ENCODE measurements at regions not wholly inside any gene's neighbourhood (a gene's known extent, or its start where the extent isn't known, plus 50 kb on each side); places are given as distances from the start of the nearest gene placed in this dataset.

- ATAC-seq (no peak), DNase-seq (no peak)
- intact Hi-C loops (cut with micrococcal nuclease), result no loop called here
These were observed 528.9 kb downstream of the HTR7 start for GRCh38 chr10:90328896-90329295.

DNA sequence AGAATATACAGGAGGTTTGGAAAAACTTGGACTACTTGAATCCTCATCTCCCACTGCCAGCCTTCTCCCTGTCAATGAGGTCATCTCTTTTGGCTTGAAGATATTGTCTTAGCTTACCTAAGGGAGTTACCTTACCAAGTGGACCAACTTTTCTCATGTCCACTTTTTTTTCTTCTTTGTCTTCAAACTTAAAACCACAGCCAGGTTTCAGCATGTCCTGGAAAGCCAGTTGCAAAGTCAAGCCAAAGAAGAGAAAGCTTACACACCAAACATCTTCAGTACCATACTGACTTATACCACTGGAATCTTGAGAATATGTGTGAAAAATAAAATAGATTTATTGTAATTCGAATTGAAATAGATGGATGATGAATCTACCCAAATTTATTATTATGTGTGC is 520.5 kb downstream of the HTR7 start:
- ATAC-seq (no peak), DNase-seq (no peak)
- intact Hi-C loops (cut with micrococcal nuclease), result no loop called here

DNA sequence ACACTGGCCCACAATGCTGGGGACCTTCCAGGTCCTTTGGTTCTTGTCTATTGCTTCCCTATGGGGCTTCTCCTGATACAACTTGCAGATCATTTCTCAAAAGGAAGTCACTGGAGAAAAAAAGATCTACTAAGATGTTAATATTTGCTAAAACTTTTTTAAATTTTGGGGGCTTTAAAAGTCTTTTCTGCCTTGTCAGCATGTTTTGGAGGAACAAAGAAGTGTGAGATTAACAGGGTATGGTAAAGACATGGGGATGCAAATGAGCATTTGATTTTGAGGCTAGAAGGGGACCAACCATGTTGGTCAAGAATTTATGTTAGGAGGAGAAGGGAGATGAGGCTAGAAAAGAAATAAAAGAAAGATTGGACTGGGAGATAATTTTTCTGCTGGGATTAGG is 515.4 kb downstream of the HTR7 start:
- ATAC-seq (no peak), DNase-seq (no peak)
- intact Hi-C loops (cut with micrococcal nuclease), result no loop called here

DNA sequence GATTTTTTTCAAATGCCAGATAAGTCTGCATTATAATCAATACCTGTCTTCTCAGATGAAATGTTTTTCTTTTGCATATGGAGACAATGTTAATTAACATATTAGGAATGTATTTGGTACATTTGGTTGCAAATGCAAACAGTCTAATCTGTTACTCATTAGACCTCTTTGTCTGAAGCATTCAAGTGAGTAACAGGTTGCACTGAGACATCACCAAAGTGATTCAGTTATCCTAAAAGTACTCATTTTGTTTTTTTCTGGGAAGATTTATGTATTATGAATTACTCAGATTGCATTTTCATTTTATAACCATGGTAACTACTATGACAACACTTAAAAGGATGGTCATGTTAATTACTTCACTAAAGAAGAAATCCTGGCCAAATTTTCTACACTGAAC is 513.6 kb downstream of the HTR7 start:
- intact Hi-C loops (cut with micrococcal nuclease), result no loop called here
- DNase-seq (no peak), ATAC-seq (no peak)

DNA sequence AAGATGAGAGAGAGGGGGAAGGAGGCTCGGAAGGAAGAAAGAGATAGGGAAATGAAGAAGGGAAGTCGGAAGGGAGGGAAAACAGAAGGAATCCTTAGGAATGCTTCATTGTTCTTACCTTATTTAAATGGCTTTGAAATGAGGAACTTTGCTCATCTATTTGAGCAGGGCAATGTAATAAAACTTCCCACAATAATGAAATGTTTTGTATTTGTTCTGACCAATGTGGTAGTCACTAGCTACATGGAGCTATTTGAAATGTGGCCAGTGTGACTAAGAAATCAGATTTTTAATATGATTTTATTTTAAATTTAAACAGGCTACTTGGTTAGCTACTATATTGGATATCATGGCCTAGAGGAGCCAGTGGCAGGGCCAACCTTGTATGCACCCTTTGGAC is 510.6 kb downstream of the HTR7 start:
- ATAC-seq (no peak), DNase-seq (no peak)
- intact Hi-C loops (cut with micrococcal nuclease), result no loop called here

- intact Hi-C loops (cut with micrococcal nuclease), result no loop called here
- no peak for DNase-seq
- ATAC-seq, result no peak
These were observed 507.7 kb downstream of the HTR7 start for GRCh38 chr10:90350122-90350521.

GRCh38 chr10:90352288-90352687 is 505.6 kb downstream of the HTR7 start:
- ATAC-seq (no peak), DNase-seq (no peak)
- intact Hi-C loops (cut with micrococcal nuclease), result no loop called here

- no peak for ATAC-seq
- DNase-seq, result no peak
- intact Hi-C loops (cut with micrococcal nuclease), result no loop called here
These were observed 502.9 kb downstream of the HTR7 start for GRCh38 chr10:90354914-90355313.

- ATAC-seq (no peak), DNase-seq (no peak)
- intact Hi-C loops (cut with micrococcal nuclease), result no loop called here
These were observed 493.9 kb downstream of the HTR7 start for GRCh38 chr10:90363799-90364483.

DNA sequence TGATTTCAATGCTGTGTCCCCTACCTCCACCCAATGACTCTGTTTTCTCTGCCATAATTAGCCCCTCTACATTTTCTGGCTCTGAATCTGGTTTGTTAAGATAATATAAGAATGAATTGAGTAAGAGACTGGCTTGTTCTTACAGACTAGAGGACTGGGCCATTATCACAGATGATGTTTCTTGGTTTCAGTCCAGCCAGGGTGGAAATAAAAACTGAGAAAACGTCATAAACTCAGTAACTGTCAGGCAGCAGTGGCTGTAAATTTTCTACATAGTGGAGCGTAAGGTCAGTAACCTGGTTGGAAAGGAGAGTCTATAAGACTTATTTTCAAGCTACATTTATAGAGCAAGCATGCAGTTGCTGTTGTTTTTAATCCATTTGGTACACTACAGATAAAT is 485.4 kb downstream of the HTR7 start:
- DNase-seq (no peak), ATAC-seq (no peak)
- intact Hi-C loops (cut with micrococcal nuclease), result no loop called here

GRCh38 chr10:90373911-90374310 is 483.9 kb downstream of the HTR7 start:
- ATAC-seq, result no peak
- intact Hi-C loops (cut with micrococcal nuclease), result no loop called here
- DNase-seq, result no peak

DNA sequence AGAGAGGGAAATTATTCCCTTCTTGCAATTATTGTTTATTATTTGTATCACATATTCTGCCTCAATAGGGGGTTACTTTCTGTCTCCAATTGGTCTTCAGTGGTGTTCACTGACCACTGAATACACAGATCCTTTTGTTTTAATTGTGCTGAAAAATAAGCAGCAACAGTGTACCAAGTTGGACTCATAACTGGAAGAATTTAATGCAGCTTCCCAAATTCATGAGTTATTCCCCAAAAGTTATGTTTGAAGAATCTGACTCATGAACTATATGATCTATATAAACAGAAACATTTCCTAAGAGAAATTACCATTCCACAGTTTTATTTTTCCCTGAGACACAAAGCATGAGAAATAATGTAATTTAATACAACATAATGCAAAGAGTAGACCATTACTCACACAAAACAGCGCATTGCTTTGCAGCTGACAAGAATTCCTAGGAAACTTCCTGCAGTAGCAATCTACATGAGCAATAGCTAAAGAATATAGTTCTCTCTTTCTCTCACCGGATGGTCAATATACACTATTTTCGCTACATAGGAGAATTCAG is 479.2 kb downstream of the HTR7 start:
- intact Hi-C loops (cut with micrococcal nuclease), result no loop called here
- ATAC-seq, result no peak
- no peak for DNase-seq

- no peak for DNase-seq
- no peak for ATAC-seq
- intact Hi-C loops (cut with micrococcal nuclease), result no loop called here
These were observed 476.4 kb downstream of the HTR7 start for GRCh38 chr10:90381468-90381867.

GRCh38 chr10:90389876-90390275 is 468.0 kb downstream of the HTR7 start:
- intact Hi-C loops (cut with micrococcal nuclease), result no loop called here
- DNase-seq (no peak), ATAC-seq (no peak)

DNA sequence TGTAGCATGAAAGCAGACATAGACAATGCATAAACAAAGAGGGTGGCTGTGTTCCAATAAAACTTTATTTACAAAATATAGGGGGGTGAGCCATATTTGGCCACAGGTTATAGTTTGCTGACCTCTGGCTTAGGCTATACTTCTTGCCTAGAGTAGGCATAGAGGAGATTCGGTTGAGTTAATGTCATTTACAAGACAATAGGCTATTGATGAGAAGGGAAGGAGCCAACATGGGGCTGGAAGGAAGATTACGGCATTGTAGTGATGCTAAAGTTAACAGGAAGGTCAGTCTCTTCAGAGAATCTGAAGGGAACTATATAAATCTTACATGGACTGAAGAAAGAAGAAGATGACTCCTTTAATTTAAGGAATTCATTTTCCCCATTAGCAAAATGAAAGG is 463.5 kb downstream of the HTR7 start:
- DNase-seq (no peak), ATAC-seq (no peak)
- intact Hi-C loops (cut with micrococcal nuclease), result no loop called here

DNA sequence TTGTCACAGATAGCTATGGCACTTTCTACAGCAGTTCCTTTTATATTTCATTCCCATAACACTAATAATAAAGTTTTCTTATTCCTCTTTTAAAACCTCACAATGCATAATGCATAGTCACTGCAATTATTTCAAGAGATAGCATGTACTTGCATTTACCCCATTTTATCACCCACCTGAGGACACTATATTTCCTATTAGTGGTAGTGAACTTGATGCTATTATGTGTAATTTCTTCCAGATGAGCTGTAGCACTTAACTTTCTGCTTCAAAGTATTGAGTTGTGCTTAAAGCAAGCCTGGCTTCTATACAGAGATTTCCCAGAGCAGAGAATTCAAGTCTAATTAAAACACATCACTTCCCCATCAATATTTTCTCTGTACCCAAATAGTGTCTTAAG is 461.1 kb downstream of the HTR7 start:
- no peak for ATAC-seq
- no peak for DNase-seq
- intact Hi-C loops (cut with micrococcal nuclease), result no loop called here

- intact Hi-C loops (cut with micrococcal nuclease), result no loop called here
- DNase-seq (no peak), ATAC-seq (no peak)
These were observed 459.3 kb downstream of the HTR7 start for GRCh38 chr10:90398566-90398965.

DNA sequence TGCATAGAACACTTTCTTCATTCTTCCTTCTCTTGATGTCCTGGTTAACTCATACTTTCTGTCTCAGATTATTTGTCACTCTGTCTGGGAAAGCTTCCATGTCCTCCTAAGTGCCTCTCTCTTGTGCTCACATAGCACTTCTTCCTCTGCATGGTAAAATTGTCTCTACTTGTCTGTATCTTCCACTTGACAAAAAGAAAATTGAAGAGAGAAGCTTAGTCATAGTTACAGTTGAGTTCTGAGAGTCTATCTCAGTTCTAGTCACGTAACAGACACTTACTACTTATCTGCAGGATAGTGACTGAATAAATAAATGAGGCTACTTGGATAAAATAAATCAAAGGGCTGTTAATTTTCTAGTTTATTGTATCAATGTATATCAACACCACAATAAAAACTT is 458.1 kb downstream of the HTR7 start:
- ATAC-seq (no peak), DNase-seq (no peak)
- intact Hi-C loops (cut with micrococcal nuclease), result no loop called here

- no peak for DNase-seq
- no peak for ATAC-seq
- intact Hi-C loops (cut with micrococcal nuclease), result no loop called here
These were observed 454.4 kb downstream of the HTR7 start for GRCh38 chr10:90403211-90404000.

DNA sequence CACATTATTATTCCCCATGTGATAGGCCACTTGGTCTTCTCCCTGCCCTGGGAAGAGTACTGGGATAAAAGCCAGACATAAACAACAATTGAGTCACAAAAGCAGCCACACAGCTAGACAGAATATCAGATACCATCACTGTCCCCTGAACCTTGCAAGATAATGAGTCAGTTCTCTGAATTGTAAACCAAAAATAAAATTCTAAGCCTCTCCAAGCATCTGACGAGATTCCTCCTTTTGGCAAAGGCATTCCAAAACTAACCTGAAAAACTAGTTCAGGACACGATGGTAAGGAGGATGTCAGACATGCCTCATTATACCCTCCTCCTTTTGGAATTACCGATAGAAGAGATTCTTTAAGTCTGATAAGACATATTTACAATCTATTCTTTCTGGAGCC is 450.7 kb downstream of the HTR7 start:
- ATAC-seq, result no peak
- intact Hi-C loops (cut with micrococcal nuclease), result no loop called here
- DNase-seq, result no peak

DNA sequence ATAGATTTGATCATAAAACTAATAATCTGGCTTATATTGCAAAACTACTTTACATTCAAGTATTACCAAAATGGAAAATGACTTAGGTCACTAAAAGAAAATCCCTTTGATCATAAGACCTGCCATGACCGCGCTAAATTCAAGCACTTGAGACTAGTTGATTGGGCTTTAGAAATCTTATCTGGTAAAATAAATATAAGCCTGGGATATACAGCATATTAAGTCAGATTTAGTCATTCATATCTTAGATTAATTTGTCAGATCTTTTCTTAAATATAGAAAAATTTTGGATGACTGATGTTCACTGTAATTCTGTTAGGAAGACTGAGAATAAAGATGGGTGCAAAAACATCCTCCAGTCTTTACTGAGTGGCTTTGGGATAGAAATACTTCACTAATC is 450.0 kb downstream of the HTR7 start:
- intact Hi-C loops (cut with micrococcal nuclease), result no loop called here
- DNase-seq (no peak), ATAC-seq (no peak)

Data from left ventricle myocardium superior (tissue), 1 donor.